ENCODE measurements at regions not wholly inside any gene's neighbourhood (a gene's known extent, or its start where the extent isn't known, plus 50 kb on each side); places are given as distances from the start of the nearest gene placed in this dataset. TPM values are rescaled to one million over a fixed set of nuclear protein-coding genes. Genes with fewer than 3 reads are reported as not detected.

DNA sequence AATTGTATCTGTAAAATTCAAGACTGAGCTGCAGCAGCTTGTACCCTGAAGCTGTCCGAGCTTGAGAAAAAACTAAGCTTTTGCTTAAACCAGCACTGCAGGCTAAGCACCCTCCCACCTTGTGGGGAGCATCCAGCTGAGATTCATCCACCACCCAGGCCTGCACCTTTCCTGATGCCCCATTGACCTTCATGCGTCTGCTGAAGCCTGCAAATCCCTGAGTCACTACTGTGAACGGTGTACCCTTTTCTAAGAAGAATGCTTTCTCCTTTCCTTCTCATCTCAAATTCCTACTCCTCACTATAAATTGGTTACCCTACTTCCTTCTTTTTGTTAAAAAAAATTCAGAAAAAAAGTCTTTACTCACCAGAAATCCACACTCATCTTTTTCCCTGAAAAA, 90.9 kb upstream of the RGS18 start:
- no peak for DNase-seq (ENCODE audit: low spot score)

DNA sequence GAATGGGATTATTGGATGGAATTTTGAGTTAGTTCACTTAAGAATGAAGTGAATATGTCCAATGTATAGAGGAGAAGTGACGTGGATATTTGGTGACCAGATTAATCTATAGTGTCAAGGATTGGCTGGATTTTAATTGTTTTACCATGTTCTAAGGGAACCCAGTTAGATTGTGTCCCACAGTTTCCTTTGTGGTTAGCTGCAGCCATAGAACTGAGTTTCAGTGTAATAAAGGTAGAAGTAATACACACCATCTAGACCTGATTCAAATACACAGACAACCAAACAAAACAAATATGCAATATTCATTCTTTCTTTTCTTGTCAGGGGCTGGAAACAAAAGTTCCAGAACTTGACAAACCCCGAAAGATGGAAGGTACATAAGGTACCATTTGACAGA, 88.0 kb upstream of the RGS18 start:
- no peak for DNase-seq (ENCODE audit: low spot score)

DNA sequence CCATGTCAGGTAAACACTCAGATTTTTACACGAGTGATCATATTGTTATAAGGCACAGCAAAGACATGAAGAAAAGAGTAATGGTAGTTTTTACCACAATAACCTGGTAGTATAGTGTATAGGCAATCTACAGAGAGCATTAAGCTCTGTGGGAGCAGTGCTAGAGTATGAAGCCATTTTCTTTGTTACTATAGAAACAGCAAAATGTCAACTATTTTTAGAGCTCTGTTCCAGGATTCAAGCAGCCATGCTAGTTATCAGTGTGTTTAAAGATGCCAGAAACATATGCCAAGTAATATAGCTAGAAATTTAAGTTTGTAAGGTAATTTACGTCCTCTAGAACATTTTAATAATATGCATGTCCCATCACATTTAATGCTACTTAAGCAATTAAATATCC, 77.6 kb upstream of the RGS18 start:
- DNase-seq (ENCODE audit: low spot score) = no peak

DNA sequence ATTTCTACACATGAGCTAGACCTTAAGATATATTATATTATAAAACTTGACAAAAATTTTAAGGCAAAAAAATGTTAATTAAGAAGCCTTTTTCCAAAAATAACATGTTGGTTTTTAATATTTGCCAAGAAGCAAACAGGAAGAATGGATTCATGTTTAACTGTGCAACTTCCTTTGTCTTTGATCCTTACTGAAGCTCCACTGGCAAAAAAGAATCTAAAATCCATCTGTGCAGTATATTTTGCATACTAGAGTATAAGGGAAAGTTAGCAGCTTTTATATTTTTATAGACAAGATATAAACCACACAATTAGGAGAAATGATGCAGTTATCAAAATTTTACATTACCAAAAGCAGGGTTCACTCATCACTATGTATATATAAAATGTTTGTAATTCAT, 76.9 kb upstream of the RGS18 start:
- DNase-seq (ENCODE audit: low spot score) = no peak

DNA sequence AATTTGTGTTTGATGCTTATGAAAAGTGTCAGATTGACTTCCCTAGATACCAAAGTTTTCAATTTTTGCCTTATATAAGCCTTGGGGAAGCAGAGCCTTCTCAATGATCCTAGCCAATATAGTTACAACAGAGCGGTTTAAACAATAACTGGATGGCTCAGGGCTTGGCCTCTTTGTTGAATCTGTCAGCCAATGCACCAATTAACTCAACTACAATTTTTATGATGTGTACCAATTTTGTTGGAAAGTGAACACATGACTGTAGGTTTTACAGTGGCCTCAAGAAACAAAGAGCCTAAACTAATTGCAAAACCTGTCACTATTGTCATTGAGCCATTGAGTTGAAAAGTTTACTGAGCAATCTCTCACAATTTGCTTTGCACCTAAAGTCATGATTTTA, 71.6 kb upstream of the RGS18 start:
- DNase-seq (ENCODE audit: low spot score) = no peak

DNA sequence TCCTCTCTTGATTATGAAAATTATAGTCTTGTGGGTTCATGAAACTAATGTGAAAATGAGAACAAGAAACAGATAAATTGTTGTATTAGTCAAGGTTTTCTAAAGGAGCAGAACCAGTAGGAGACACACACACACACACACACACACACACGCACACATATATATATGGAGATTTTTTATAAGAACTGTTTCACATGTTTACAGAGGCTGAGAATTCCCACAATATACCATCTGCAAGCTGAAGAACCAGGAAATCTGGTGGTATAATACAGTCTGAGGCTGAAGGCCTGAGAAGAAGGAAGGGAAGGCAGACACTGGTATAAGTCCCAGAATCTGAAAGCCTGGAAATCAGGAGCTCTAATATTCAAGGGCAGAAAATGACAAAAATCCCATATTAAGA, 70.9 kb upstream of the RGS18 start:
- DNase-seq (ENCODE audit: low spot score) = no peak

DNA sequence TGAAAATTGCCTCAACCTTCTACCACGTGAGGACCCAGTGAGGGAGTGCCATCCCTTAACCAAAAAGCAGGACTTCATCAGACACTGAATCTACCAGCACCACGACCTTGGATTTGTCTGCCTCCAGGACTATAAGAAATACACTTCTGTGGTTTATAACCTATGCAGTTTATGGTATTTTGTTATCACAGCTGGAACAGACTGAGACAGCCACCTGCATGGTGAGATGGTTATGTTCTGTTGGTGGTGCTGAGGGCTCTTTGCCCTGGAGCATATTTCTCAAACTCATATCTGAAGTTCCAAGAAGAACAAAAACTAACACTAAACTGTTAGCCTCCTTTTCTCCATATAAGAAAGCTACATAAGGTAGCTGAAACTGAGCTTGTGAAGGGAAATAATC, 69.8 kb upstream of the RGS18 start:
- DNase-seq (ENCODE audit: low spot score) = no peak

DNA sequence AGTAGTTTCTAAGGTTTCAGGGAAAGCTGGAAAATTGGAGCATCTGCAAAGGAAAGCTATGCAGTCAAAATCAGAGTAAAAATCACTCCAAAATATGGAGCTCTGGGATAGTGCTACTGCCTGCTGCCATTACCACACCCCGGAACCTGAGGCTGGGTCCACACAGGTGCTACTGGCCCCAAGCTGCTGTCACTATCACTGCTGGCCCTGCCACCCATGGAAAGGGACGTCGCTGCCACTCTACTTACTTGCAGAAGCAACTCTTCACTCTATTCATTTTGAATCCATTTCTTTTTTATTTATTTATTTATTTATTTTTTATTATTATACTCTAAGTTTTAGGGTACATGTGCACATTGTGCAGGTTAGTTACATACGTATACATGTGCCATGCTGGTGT, 60.3 kb upstream of the RGS18 start:
- DNase-seq (ENCODE audit: low spot score) = no peak

DNA sequence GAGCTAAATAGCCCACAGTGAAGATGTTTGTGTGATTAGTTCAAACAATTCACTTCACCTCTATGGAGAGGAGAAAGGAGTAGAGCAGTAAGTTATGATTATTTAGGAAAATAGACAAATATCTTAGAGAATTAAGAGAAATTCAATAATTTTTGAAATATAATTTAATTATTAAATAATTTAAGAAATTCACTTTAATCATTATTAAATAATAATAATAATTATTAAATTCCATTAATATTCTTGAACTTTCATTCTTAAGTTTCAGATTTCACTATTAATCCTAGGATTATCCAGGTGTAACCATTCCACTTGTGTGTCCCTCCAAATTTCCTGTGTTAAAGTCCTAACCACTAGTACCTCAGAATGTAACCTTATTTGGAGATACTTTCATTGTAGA, 58.9 kb upstream of the RGS18 start:
- DNase-seq (ENCODE audit: low spot score) = no peak

DNA sequence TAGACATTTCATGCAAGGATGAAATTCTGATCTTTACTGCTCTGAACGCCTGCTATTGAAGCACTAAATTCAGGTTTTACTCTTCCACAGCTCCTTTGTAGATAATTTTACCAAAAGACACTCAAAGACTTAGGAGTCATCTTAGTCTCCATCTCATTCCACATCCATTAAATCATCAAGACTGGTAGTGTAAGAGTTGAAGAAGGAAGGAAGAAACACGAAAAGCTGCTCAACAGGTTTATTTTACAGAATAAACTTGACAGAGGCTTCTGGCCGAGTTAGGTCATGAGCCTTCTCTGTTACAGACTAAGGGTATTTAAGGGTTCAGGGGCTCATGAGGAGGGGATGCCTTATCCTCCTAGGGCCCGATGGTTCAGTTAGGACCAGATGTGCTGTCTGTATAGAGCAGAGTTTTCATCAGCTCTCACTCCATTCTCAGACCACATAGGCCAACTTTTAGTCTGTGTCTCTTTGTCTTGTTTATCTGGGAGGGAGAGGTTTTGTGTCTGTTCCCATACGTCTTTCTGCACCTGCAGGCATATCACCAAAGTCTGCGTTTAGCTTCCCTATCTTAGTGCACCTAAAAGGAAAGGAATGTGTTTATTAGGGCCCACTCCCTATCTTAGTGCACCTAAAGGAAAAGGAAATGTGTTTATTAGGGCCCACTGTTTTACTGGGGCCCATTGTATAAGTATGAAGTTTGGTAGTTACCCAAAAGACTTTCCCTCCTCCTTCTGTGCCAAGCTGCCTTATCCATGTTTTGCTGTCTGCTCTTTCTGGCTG, 57.4 kb upstream of the RGS18 start:
- DNase-seq (ENCODE audit: low spot score) = peak; percentile 9

DNA sequence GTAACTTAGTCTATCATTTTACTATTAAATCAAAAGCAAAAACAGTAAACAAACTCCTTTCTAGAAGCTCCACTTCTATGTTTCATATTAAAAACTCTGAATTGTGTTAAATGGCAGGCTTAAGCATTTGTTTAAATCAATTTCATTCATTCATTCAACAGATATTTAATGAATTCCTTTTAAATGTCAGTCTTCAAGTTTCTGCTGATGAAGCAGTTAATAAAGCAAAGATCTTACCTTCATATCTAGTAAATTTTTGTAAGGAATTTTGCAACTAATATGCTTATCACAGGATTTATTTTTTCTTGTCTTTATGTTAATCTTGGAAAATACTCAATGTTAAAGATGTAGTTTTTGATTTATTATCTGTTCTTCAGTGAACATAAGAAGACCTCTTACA, 54.1 kb upstream of the RGS18 start:
- DNase-seq (ENCODE audit: low spot score) = no peak

DNA sequence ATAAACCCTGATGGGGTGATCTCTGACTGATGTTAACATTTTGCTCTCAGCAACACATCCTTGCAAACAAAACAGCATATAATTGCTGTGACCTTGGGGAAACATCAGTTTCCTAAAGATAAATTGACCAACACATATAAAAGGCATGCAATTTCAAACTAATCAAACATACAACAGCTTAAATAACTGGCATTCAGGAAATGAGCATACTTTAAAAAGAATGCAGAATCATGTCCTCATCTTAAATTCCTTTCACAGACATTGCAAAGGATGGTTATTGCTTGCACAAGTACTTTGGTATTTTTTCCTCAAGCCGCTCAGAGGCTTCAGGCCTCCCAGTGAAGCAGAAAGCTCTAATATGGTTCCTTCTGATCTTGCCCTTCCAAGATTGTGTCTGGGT, 53.4 kb upstream of the RGS18 start:
- no peak for DNase-seq (ENCODE audit: low spot score)

DNA sequence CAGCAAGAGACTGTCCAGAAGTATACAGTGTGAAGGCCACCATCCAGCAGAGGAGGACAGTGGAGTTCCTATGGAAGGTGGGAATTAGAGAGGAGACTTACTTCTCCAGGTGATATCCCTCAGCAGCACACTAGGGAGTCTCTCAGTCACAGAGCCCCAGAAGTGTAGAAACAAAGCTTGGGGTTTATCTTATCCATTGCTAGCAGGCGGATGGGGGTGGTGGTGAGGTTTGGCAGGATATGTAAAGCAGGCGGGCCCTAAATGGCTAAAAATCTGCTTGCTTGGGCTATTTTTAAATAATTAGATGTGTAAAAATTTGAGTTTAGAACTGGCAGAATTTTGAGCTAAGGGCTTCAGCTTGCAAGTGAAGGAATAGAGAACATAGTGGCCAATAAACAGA, 50.1 kb upstream of the RGS18 start:
- no peak for DNase-seq (ENCODE audit: low spot score)

Small RNAs in the stretch of these regions (small RNA-seq; reads per million reads assigned to genes)
- gene AL139135.1 = not detected
- gene AL713866.2 = not detected

All from HT-29 (cell line).